ENCODE measurements at regions not wholly inside any gene's neighbourhood (a gene's known extent, or its start where the extent isn't known, plus 50 kb on each side); places are given as distances from the start of the nearest gene placed in this dataset.

GRCh38 chr7:140235114-140235513 is 58.3 kb upstream of the KDM7A start:
- TF ChIP-seq CTCF (IDR thresholded peaks at IDR 0.05; ENCODE audit: insufficient read depth, low read depth, low read length) = no peak
- no peak for TF ChIP-seq EZH2 (IDR thresholded peaks at IDR 0.05; ENCODE audit: insufficient read depth, low read length)

Measured in astrocyte (in vitro differentiated cells and primary cell).